ENCODE measurements at regions not wholly inside any gene's neighbourhood (a gene's known extent, or its start where the extent isn't known, plus 50 kb on each side); places are given as distances from the start of the nearest gene placed in this dataset.

- H2AFZ ChIP-seq (ENCODE audit: low read depth, low read length), result no peak overlapping the region
- H3K36me3 ChIP-seq (ENCODE audit: control insufficient read depth in 2 of 2, extremely low read depth in 1 of 2, insufficient read depth in 2 of 2, low read length in 2 of 2), result no peaks in the 10 kb centered on the region
- intact Hi-C loops (cut with micrococcal nuclease) (no loop called here), dilution Hi-C loops (cut with MboI; ENCODE audit: extremely low pct_ligation_motif_present, low sequenced_read_pairs) (no loop called here)
- ChIA-PET POLR2A (no interaction called here), CTCF (interaction anchor here (1.5 kb wide), 1 partner anchor 369 kb away, joined by 3 read pairs; no protein-coding TSS in a partner anchor)
- no peaks in the 10 kb centered on the region for H3K9me3 ChIP-seq (replicated peaks; ENCODE audit: control insufficient read depth, insufficient read depth, low read length)
- H3K27me3 ChIP-seq (ENCODE audit: control insufficient read depth in 2 of 2, insufficient read depth in 2 of 2, low read length in 2 of 2), result peaks cover 0 to 20% of the 10 kb centered on the region in 2 experiments
- H3K79me2 ChIP-seq (ENCODE audit: control insufficient read depth, insufficient read depth, low read length), result no peaks in the 10 kb centered on the region
- no peak for FAIRE-seq
- H4K20me1 ChIP-seq (replicated peaks; ENCODE audit: control insufficient read depth, extremely low read depth, insufficient read depth, low read length), result no peaks in the 10 kb centered on the region
- H3K9ac ChIP-seq (replicated peaks; ENCODE audit: extremely low read depth, insufficient read depth, low read length), result no peak overlapping the region
- H3K4me3 ChIP-seq (replicated peaks in 1 of 3; ENCODE audit: insufficient read depth in 1 of 3, low read depth in 1 of 3, low read length in 3 of 3), result no peak overlapping the region
- no peak for DNase-seq (ENCODE audit: low read depth, low spot score)
- H3K9me1 ChIP-seq (replicated peaks; ENCODE audit: control insufficient read depth, extremely low read depth, insufficient read depth, low read length), result no peaks in the 10 kb centered on the region
- no peak overlapping the region for H3K27ac ChIP-seq (ENCODE audit: insufficient read depth, low read depth, low read length)
- no peaks in the 10 kb centered on the region for H3K4me1 ChIP-seq (ENCODE audit: control insufficient read depth, extremely low read depth, insufficient read depth, low read length)
- BruUV-seq (replicated peaks), result no TSS peak
- no peak overlapping the region for H3K4me2 ChIP-seq (ENCODE audit: insufficient read depth, low read length)
- TF ChIP-seq JUN (IDR thresholded peaks at IDR 0.05; ENCODE audit: borderline replicate concordance, insufficient read depth, insufficient read length, low read depth) (no peak), POLR2AphosphoS5 (IDR thresholded peaks at IDR 0.05; ENCODE audit: insufficient read depth, low read depth, low read length) (no peak)
Observed at GRCh38 chr12:11949738-11950411, 120.9 kb upstream of the BCL2L14 start.

GRCh38 chr12:11951209-11951608 lies 119.5 kb upstream of the BCL2L14 start:
- ChIA-PET CTCF (no interaction called here), POLR2A (no interaction called here)
- dilution Hi-C loops (cut with MboI; ENCODE audit: extremely low pct_ligation_motif_present, low sequenced_read_pairs) (no loop called here), intact Hi-C loops (cut with micrococcal nuclease) (no loop called here)
- no TSS peak for BruUV-seq (replicated peaks)
- H3K27ac ChIP-seq (ENCODE audit: insufficient read depth, low read depth, low read length), result no peak overlapping the region
- no peak overlapping the region for H3K9ac ChIP-seq (replicated peaks; ENCODE audit: extremely low read depth, insufficient read depth, low read length)
- no peaks in the 10 kb centered on the region for H3K79me2 ChIP-seq (ENCODE audit: control insufficient read depth, insufficient read depth, low read length)
- H2AFZ ChIP-seq (ENCODE audit: low read depth, low read length), result no peak overlapping the region
- DNase-seq (ENCODE audit: low read depth, low spot score) (no peak), FAIRE-seq (no peak)
- no peaks in the 10 kb centered on the region for H3K9me3 ChIP-seq (replicated peaks; ENCODE audit: control insufficient read depth, insufficient read depth, low read length)
- TF ChIP-seq CTCF (IDR thresholded peaks at IDR 0.05; ENCODE audit: extremely low read depth in 1 of 2, insufficient read depth in 1 of 2, low read depth in 1 of 2, low read length in 2 of 2) (no peak), JUN (IDR thresholded peaks at IDR 0.05; ENCODE audit: borderline replicate concordance, insufficient read depth, insufficient read length, low read depth) (no peak), MYC (IDR thresholded peaks at IDR 0.05; ENCODE audit: low read depth, low read length) (no peak), POLR2A (IDR thresholded peaks at IDR 0.05; ENCODE audit: low read depth, low read length) (no peak), MAX (IDR thresholded peaks at IDR 0.05; ENCODE audit: insufficient read depth, insufficient read length) (no peak), POLR2AphosphoS5 (IDR thresholded peaks at IDR 0.05; ENCODE audit: insufficient read depth, low read depth, low read length) (no peak), EZH2 (IDR thresholded peaks at IDR 0.05; ENCODE audit: borderline replicate concordance, low read depth, low read length, severe bottlenecking) (no peak), FOS (IDR thresholded peaks at IDR 0.05; ENCODE audit: borderline replicate concordance, insufficient read depth, low read length) (no peak), GATA2 (IDR thresholded peaks at IDR 0.05; ENCODE audit: insufficient read depth, insufficient read length, low read depth, low read length) (no peak)
- no peaks in the 10 kb centered on the region for H4K20me1 ChIP-seq (replicated peaks; ENCODE audit: control insufficient read depth, extremely low read depth, insufficient read depth, low read length)
- no peaks in the 10 kb centered on the region for H3K36me3 ChIP-seq (ENCODE audit: control insufficient read depth in 2 of 2, extremely low read depth in 1 of 2, insufficient read depth in 2 of 2, low read length in 2 of 2)
- no peaks in the 10 kb centered on the region for H3K9me1 ChIP-seq (replicated peaks; ENCODE audit: control insufficient read depth, extremely low read depth, insufficient read depth, low read length)
- no peaks in the 10 kb centered on the region for H3K4me1 ChIP-seq (ENCODE audit: control insufficient read depth, extremely low read depth, insufficient read depth, low read length)
- H3K27me3 ChIP-seq (ENCODE audit: control insufficient read depth in 2 of 2, insufficient read depth in 2 of 2, low read length in 2 of 2), result peaks cover 0 to 27% of the 10 kb centered on the region in 2 experiments
- H3K4me3 ChIP-seq (replicated peaks in 1 of 3; ENCODE audit: insufficient read depth in 1 of 3, low read depth in 1 of 3, low read length in 3 of 3), result no peak overlapping the region
- no peak overlapping the region for H3K4me2 ChIP-seq (ENCODE audit: insufficient read depth, low read length)
